ENCODE measurements at regions not wholly inside any gene's neighbourhood (a gene's known extent, or its start where the extent isn't known, plus 50 kb on each side); places are given as distances from the start of the nearest gene placed in this dataset.

DNA sequence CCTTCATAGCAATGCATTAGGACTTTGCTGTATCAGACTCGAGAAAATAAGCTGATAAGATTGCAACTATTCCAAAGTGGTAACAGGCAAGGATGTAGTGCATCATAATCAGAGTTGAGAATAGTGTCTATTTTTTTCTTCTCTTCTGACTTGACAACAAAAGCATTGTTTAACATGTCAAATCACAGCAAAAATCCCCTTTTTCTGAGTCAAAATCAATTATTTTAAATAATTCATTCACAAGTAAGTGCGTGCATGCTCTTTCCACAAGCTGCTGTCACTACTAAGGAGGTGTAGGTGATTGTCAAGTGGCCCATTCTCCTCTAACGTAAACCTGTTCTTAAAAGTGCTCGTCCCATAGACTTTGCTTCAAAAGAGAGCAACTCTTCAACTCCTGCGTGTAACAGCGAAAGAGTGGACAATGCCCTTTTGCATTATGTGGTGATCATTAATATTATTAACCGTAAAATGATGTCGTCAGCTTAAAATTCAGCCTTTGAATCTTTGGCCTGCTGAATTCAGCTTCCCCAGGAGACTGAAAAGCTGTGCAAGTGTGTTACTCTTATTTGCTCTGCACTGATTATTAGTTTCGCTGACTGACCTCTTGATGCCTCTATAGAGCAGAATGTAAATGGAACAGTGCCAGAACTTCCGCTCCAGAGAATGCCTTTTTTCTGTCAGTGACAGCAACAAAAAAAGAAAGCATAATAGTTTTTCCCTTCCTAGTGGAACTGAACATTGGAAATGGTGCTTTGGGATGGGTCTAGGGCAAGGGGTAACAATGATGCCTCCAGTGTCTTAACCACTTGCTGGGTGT lies 680.8 kb upstream of the SEMA6A start:
- TF ChIP-seq, protein P1, sequence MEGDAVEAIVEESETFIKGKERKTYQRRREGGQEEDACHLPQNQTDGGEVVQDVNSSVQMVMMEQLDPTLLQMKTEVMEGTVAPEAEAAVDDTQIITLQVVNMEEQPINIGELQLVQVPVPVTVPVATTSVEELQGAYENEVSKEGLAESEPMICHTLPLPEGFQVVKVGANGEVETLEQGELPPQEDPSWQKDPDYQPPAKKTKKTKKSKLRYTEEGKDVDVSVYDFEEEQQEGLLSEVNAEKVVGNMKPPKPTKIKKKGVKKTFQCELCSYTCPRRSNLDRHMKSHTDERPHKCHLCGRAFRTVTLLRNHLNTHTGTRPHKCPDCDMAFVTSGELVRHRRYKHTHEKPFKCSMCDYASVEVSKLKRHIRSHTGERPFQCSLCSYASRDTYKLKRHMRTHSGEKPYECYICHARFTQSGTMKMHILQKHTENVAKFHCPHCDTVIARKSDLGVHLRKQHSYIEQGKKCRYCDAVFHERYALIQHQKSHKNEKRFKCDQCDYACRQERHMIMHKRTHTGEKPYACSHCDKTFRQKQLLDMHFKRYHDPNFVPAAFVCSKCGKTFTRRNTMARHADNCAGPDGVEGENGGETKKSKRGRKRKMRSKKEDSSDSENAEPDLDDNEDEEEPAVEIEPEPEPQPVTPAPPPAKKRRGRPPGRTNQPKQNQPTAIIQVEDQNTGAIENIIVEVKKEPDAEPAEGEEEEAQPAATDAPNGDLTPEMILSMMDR (IDR thresholded peaks at IDR 0.05), result no peak
- TF ChIP-seq POLR2A (IDR thresholded peaks at IDR 0.05; ENCODE audit: low read length) (no peak), HDAC2 (IDR thresholded peaks at IDR 0.05) (no peak), PBX3 (IDR thresholded peaks at IDR 0.05) (no peak), EHMT2 (IDR thresholded peaks at IDR 0.05; ENCODE audit: low read depth) (no peak), MYC (IDR thresholded peaks at IDR 0.05; ENCODE audit: borderline replicate concordance, low read length) (no peak)
